BJ (cell line): ENCODE measurements at regions not wholly inside any gene's neighbourhood (a gene's known extent, or its start where the extent isn't known, plus 50 kb on each side); places are given as distances from the start of the nearest gene placed in this dataset.

Experiments used
- CTCF ChIA-PET: fragments of 350-600 bp; formaldehyde crosslinking; extraction: SDS; loops from one replicate; lab custom pipeline; 2021; ENCODE audit warnings: antibody characterized with exemption, inconsistent platforms; lab: Yijun Ruan, JAX
- POLR2A ChIA-PET: fragments of 300-600 bp; sonication (Branson Sonifier 250); formaldehyde crosslinking; extraction: SDS; loops from one replicate; lab custom pipeline; 2021; ENCODE audit warnings: antibody characterized with exemption; lab: Charles Lee
- DNase-seq: peaks from one replicate; pipeline ENCODE4 v3.0.0-alpha.2; 2011; ENCODE audit warnings: low read depth
- H3K27me3 ChIP-seq: 2 replicates; pipeline ENCODE4 v1.6.0; 2011; ENCODE audit warnings: low read length; ENCODE audit not compliant: control insufficient read depth, insufficient read depth
- H3K36me3 ChIP-seq: 2 replicates; pipeline ENCODE4 v1.5.1; 2011; ENCODE audit warnings: low read length; ENCODE audit not compliant: control insufficient read depth, insufficient read depth
- H3K4me3 ChIP-seq: 2 replicates; pipeline ENCODE4 v1.5.1; 2011; ENCODE audit warnings: low read depth, mild to moderate bottlenecking, control low read depth, low read length
- TF ChIP-seq, protein P1 (sequence below): IDR thresholded peaks from 2 replicates; pipeline ENCODE4 v1.5.1; 2011; ENCODE audit warnings: low read depth, mild to moderate bottlenecking, control low read depth, inconsistent platforms, low read length, moderate library complexity; ENCODE audit not compliant: insufficient read depth

DNA sequence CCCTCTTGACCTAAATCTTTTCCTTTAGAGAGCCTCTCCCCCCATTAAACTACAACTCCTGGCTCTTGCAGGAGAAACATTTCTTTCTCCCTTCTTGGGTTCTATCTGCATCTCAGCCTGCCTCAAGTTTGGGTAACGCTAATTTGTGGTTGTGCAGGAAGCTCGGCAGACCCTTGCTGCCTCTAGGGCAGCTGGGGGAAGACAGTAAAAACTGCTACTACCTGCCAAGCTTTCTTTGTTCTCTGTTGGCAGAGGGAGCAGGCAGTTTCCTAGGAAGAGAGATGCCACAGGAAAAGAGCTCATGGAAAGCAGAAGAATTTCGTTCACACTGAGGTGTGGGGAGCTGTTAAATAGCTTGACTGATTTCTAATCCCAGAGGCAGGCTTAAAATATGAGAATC is 555.6 kb upstream of the IGFBP7 start:
- no peaks in the 10 kb centered on the region for H3K36me3 ChIP-seq
- ChIA-PET POLR2A (no interaction called here), CTCF (no interaction called here)
- H3K4me3 ChIP-seq: no peak overlapping the region
- no peaks in the 10 kb centered on the region for H3K27me3 ChIP-seq
- DNase-seq: no peak
- TF ChIP-seq, protein P1, sequence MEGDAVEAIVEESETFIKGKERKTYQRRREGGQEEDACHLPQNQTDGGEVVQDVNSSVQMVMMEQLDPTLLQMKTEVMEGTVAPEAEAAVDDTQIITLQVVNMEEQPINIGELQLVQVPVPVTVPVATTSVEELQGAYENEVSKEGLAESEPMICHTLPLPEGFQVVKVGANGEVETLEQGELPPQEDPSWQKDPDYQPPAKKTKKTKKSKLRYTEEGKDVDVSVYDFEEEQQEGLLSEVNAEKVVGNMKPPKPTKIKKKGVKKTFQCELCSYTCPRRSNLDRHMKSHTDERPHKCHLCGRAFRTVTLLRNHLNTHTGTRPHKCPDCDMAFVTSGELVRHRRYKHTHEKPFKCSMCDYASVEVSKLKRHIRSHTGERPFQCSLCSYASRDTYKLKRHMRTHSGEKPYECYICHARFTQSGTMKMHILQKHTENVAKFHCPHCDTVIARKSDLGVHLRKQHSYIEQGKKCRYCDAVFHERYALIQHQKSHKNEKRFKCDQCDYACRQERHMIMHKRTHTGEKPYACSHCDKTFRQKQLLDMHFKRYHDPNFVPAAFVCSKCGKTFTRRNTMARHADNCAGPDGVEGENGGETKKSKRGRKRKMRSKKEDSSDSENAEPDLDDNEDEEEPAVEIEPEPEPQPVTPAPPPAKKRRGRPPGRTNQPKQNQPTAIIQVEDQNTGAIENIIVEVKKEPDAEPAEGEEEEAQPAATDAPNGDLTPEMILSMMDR: no peak

DNA sequence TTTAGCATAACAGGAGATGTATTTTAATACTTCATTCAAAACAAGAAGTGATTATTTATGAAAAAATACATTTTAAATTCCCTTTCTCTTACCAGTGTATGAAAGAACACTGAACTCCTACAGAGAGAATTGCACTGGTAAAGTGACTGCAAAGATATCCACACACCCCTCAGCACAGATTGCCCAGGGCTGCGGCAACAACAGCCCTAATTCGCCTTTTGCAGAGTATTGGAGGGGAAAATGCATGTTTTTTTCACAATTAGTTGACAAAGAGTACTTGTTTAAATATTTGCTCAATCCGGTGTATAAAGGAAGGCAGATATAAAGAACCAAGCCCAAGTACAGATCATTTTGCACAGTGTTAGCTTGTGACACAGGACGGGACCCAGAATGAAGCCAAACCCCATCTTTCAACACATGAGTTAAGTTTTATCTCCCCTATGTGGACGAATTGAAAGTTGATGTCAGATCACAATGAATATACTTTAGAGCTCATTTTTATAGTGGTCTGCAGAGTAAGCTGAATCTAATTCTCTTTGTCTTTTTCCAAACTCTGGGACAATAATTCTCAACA is 551.4 kb upstream of the IGFBP7 start:
- CTCF ChIA-PET: no interaction called here
- Histone ChIP-seq H3K4me3 (no peak overlapping the region), H3K36me3 (no peaks in the 10 kb centered on the region), H3K27me3 (no peaks in the 10 kb centered on the region)
- no peak for DNase-seq
- POLR2A ChIA-PET: no interaction called here
- TF ChIP-seq, protein P1: no peak

DNA sequence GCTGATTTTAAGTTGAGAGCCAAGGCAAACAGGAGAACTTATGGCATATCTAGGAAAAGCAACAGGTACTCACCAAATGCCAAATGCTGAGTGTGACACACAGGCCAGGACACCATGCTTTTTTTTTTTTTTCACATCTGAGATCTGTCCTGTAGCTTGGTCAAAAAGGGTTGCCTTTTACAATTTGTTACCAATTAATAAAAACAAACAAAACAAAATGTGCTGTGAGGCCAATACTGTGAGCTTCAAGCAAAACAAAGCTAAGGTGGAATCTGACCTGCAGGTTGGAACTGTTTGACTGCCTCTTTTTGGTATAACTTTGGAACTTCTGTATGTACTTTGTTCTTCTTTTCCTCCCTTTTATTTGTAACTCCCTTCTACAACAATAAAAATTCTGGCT is 548.5 kb upstream of the IGFBP7 start:
- H3K27me3 ChIP-seq: no peaks in the 10 kb centered on the region
- TF ChIP-seq, protein P1: no peak
- CTCF ChIA-PET: no interaction called here
- no peaks in the 10 kb centered on the region for H3K36me3 ChIP-seq
- POLR2A ChIA-PET: no interaction called here
- no peak for DNase-seq
- no peak overlapping the region for H3K4me3 ChIP-seq

DNA sequence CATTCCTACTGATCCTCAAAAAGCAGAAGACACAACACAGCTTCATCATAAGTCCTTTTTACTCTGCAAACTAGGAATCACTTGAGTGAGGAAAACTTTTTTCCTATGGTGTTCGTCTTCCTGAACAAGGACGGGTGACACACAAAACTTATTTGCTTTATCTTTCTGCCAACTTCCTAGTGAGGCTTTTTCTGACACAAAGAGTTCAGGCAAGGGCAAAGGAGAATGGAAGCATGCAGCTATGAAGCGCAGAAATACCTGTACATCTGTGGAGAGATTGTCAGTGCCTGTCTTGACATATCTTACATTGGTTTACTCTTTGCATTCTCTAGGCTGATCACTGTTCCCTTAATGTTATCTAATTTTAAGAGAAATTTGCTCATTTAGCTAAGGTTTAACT is 548.0 kb upstream of the IGFBP7 start:
- no peaks in the 10 kb centered on the region for H3K36me3 ChIP-seq
- CTCF ChIA-PET: no interaction called here
- TF ChIP-seq, protein P1: no peak

DNA sequence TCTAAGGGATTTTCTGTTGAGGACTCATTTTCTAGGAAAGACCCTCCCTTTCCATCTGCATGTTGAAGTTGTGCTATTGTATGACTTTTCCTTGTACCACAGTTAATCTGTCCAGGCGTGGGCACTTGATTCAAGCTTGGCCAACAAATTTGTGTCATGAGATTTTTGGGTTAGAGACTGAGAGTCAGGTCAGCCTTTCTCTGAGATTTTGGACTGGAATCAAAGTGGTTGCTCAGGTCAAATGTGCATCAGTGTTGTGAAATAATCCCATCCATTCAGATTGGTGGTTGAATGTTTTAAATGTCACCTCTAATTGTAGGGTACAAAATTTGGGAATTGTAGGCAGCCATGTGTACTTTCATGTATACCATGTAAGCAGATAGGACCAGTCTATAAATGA is 545.2 kb upstream of the IGFBP7 start:
- no peaks in the 10 kb centered on the region for H3K27me3 ChIP-seq
- DNase-seq: no peak
- CTCF ChIA-PET: no interaction called here
- H3K36me3 ChIP-seq: no peaks in the 10 kb centered on the region
- POLR2A ChIA-PET: no interaction called here
- TF ChIP-seq, protein P1: no peak
- H3K4me3 ChIP-seq: no peak overlapping the region

More for the DNA sequence above, 548.0 kb upstream of the IGFBP7 start:
- Histone ChIP-seq H3K27me3 (no peaks in the 10 kb centered on the region), H3K4me3 (no peak overlapping the region)
- DNase-seq: no peak
- POLR2A ChIA-PET: no interaction called here
